Endothelial cell of umbilical vein (primary cell): ENCODE measurements at regions not wholly inside any gene's neighbourhood (a gene's known extent, or its start where the extent isn't known, plus 50 kb on each side); places are given as distances from the start of the nearest gene placed in this dataset.

Source experiments
- BruUV-seq: library from RNA; stranded (reverse); fragments of 400-500 nt; replicated peaks from 2 replicates; lab custom pipeline; 2021; lab: Mats Ljungman, UMichigan
- CTCF ChIA-PET: fragments of 300-600, 350-600 bp; sonication (Branson Sonifier 250); formaldehyde crosslinking; loops from one replicate; lab custom pipeline; 2021; ENCODE audit warnings: antibody characterized with exemption, inconsistent platforms; lab: Charles Lee
- POLR2A ChIA-PET: fragments of 300-600, 350-600 bp; sonication (Branson Sonifier 250); formaldehyde crosslinking; loops from one replicate; lab custom pipeline; 2021; ENCODE audit warnings: antibody characterized with exemption, inconsistent platforms; lab: Charles Lee
- DNase-seq: peaks from one replicate; pipeline ENCODE4 v3.0.0-alpha.2; 2011; ENCODE audit warnings: low read depth, low spot score
- FAIRE-seq: peaks from 2 replicates; lab custom pipeline; 2011; peaks lifted over from hg19 to GRCh38; lab: Jason Lieb, UNC
- H2AFZ ChIP-seq: 2 replicates; pipeline ENCODE4 v1.6.0; 2012; ENCODE audit warnings: low read depth, low read length, control low read depth, inconsistent platforms
- H3K27ac ChIP-seq: 2 replicates; pipeline ENCODE4 v1.5.1; 2011; ENCODE audit warnings: low read depth, mild to moderate bottlenecking, control low read depth, low read length, moderate library complexity; ENCODE audit not compliant: insufficient read depth
- H3K27me3 ChIP-seq, 2 experiments: 2 replicates each; pipeline versions ENCODE4 v1.6.0 to v1.6.1; 2011; ENCODE audit warnings: low read length in 2 of 2, mixed read lengths in 1 of 2; ENCODE audit not compliant: control insufficient read depth in 2 of 2, insufficient read depth in 2 of 2
- H3K36me3 ChIP-seq, 2 experiments: 2 replicates in 1 of 2; 3 replicates in 1 of 2; pipeline ENCODE4 v1.5.1; 2011; ENCODE audit warnings: low read length in 2 of 2, mild to moderate bottlenecking in 1 of 2, moderate library complexity in 1 of 2; ENCODE audit not compliant: control insufficient read depth in 2 of 2, insufficient read depth in 2 of 2; ENCODE audit errors: extremely low read depth in 1 of 2
- H3K4me1 ChIP-seq: 3 replicates; pipeline ENCODE4 v1.5.1; 2011; ENCODE audit warnings: mild to moderate bottlenecking, low read length; ENCODE audit not compliant: control insufficient read depth, insufficient read depth; ENCODE audit errors: extremely low read depth
- H3K4me2 ChIP-seq: 2 replicates; pipeline ENCODE4 v1.6.1; 2011; ENCODE audit warnings: low read length, control low read depth, mixed read lengths; ENCODE audit not compliant: insufficient read depth
- H3K4me3 ChIP-seq, 3 experiments: fragments of 200-600 bp in 1 of 3; sonication (generic), shearing (Covaris generic) in 1 of 3; replicated peaks in 1 of 3; 2 replicates each; pipeline ENCODE4 v1.5.1; 2011 to 2016; ENCODE audit warnings: control low read depth in 3 of 3, low read length in 3 of 3, mild to moderate bottlenecking in 2 of 3, inconsistent platforms in 1 of 3, low read depth in 1 of 3, moderate library complexity in 1 of 3; ENCODE audit not compliant: insufficient read depth in 1 of 3
- H3K79me2 ChIP-seq: 2 replicates; pipeline ENCODE4 v1.6.0; 2012; ENCODE audit warnings: low read length, inconsistent platforms; ENCODE audit not compliant: control insufficient read depth, insufficient read depth
- H3K9ac ChIP-seq: replicated peaks from 2 replicates; pipeline ENCODE3; 2011; ENCODE audit warnings: low read length, control low read depth; ENCODE audit not compliant: insufficient read depth; ENCODE audit errors: extremely low read depth
- H3K9me1 ChIP-seq: replicated peaks from 3 replicates; pipeline ENCODE4 v1.6.0; 2011; ENCODE audit warnings: mild to moderate bottlenecking, low read length; ENCODE audit not compliant: control insufficient read depth, insufficient read depth; ENCODE audit errors: extremely low read depth
- H3K9me3 ChIP-seq: replicated peaks from 2 replicates; pipeline ENCODE4 v1.5.1; 2012; ENCODE audit warnings: low read length, inconsistent platforms; ENCODE audit not compliant: control insufficient read depth, insufficient read depth
- H4K20me1 ChIP-seq: replicated peaks from 2 replicates; pipeline ENCODE3; 2011; ENCODE audit warnings: mild to moderate bottlenecking, low read length; ENCODE audit not compliant: control insufficient read depth, insufficient read depth; ENCODE audit errors: extremely low read depth
- CTCF ChIP-seq, 2 donors: IDR thresholded peaks; 1 replicate in 1 of 2; 2 replicates in 1 of 2; pipeline ENCODE4 v1.5.1; 2011; ENCODE audit warnings: low read length in 2 of 2, mild to moderate bottlenecking in 2 of 2, moderate library complexity in 2 of 2, control low read depth in 1 of 2, inconsistent platforms in 1 of 2, low read depth in 1 of 2; ENCODE audit not compliant: insufficient read depth in 1 of 2; ENCODE audit errors: extremely low read depth in 1 of 2
- EZH2 ChIP-seq: IDR thresholded peaks from 2 replicates; pipeline ENCODE4 v1.6.1; 2012; ENCODE audit warnings: borderline replicate concordance, low read depth, mild to moderate bottlenecking, moderate library complexity, low read length, inconsistent platforms; ENCODE audit not compliant: severe bottlenecking
- FOS ChIP-seq: IDR thresholded peaks from 2 replicates; pipeline ENCODE4 v1.6.1; 2011; ENCODE audit warnings: mild to moderate bottlenecking, low read length, moderate library complexity, borderline replicate concordance; ENCODE audit not compliant: insufficient read depth
- GATA2 ChIP-seq: IDR thresholded peaks from 2 replicates; pipeline ENCODE4 v1.7.0; 2011; ENCODE audit warnings: low read depth, mild to moderate bottlenecking, moderate library complexity, mixed read lengths, low read length; ENCODE audit not compliant: insufficient read length, insufficient read depth
- JUN ChIP-seq: IDR thresholded peaks from 2 replicates; pipeline ENCODE4 v1.6.1; 2011; ENCODE audit warnings: borderline replicate concordance, low read depth; ENCODE audit not compliant: insufficient read length, insufficient read depth
- MAX ChIP-seq: IDR thresholded peaks from 2 replicates; pipeline ENCODE4 v1.6.1; 2011; ENCODE audit not compliant: insufficient read depth, insufficient read length
- MYC ChIP-seq: IDR thresholded peaks from one replicate; pipeline ENCODE4 v1.6.1; 2011; ENCODE audit warnings: mild to moderate bottlenecking, low read depth, low read length
- POLR2A ChIP-seq: IDR thresholded peaks from 2 replicates; pipeline ENCODE4 v1.6.1; 2012; ENCODE audit warnings: low read depth, mild to moderate bottlenecking, control low read depth, low read length
- POLR2AphosphoS5 ChIP-seq: IDR thresholded peaks from 2 replicates; pipeline ENCODE4 v1.6.1; 2012; ENCODE audit warnings: low read depth, mild to moderate bottlenecking, control low read depth, low read length, moderate library complexity; ENCODE audit not compliant: insufficient read depth
- dilution Hi-C: fragments of 300-500 bp; cut with MboI; formaldehyde crosslinking; loops from one replicate; pipeline ENCODE4 v1.15.0; 2019; ENCODE audit warnings: low sequenced_read_pairs; ENCODE audit not compliant: extremely low pct_ligation_motif_present
- intact Hi-C: fragments of 100-400 bp; cut with micrococcal nuclease; formaldehyde crosslinking; loops from one replicate; pipeline ENCODE4 v1.10.0; 2022

- H3K79me2 ChIP-seq, result no peaks in the 10 kb centered on the region
- no peak overlapping the region for H3K4me3 ChIP-seq
- no peaks in the 10 kb centered on the region for H3K9me3 ChIP-seq
- intact Hi-C loops (no loop called here), dilution Hi-C loops (no loop called here)
- no peak for TF ChIP-seq CTCF (IDR thresholded peaks at IDR 0.05; ENCODE audit: extremely low read depth in 1 of 2, insufficient read depth in 1 of 2, low read depth in 1 of 2, low read length in 2 of 2)
- TF ChIP-seq FOS, result no peak
- TF ChIP-seq MAX, result no peak
- no peak for TF ChIP-seq GATA2
- no peak for TF ChIP-seq POLR2AphosphoS5
- TF ChIP-seq EZH2, result no peak
- no peak for TF ChIP-seq POLR2A
- no peak for TF ChIP-seq JUN
- TF ChIP-seq MYC, result no peak
- no peaks in the 10 kb centered on the region for H4K20me1 ChIP-seq
- BruUV-seq, result TSS peak; percentile 70
- no peaks in the 10 kb centered on the region for H3K36me3 ChIP-seq
- H3K9me1 ChIP-seq, result no peaks in the 10 kb centered on the region
- no peak for DNase-seq
- H3K27me3 ChIP-seq, result no peaks in the 10 kb centered on the region
- ChIA-PET POLR2A (no interaction called here), CTCF (no interaction called here)
- H3K4me2 ChIP-seq, result no peak overlapping the region
- no peak overlapping the region for H2AFZ ChIP-seq
- peaks cover 21% of the 10 kb centered on the region for H3K4me1 ChIP-seq
- no peak for FAIRE-seq
- H3K27ac ChIP-seq, result no peak overlapping the region
- H3K9ac ChIP-seq, result no peak overlapping the region
Measured at GRCh38 chr3:99418709-99419108, 219.7 kb upstream of the COL8A1 start.
